ENCODE measurements at regions not wholly inside any gene's neighbourhood (a gene's known extent, or its start where the extent isn't known, plus 50 kb on each side); places are given as distances from the start of the nearest gene placed in this dataset.

DNA sequence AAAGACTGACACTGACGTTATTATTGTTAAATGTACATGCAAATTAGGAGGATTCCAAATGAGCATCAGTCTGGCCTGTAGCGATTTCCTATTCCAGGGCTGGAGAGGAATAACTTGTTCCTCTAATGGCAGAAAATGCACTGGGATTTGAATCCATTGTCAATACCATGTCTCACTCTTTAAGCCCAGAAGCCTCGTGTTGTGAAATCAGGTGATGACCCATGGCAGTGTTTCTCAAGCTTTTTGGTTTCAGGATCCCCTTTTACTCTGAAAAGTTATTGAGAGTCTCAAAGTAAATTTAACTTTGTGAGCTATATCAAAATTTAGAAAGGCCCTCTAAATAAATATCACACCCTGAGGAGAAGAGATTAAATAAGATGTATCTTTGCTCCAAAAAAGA lies 279.2 kb downstream of the GALR1 start:
- no peaks in the 10 kb centered on the region; the same call in 1 of the 2 replicates for H3K9me3 ChIP-seq
- no peaks in the 10 kb centered on the region for H3K36me3 ChIP-seq (replicated peaks)
- in situ Hi-C loops (cut with MboI; ENCODE audit: low sequenced_read_pairs): no loop called here
- DNase-seq (ENCODE audit: low spot score in 2 of 2): no peak
- H3K27me3 ChIP-seq (ENCODE audit: low read depth): no peaks in the 10 kb centered on the region
- no peaks in the 10 kb centered on the region for H3K4me1 ChIP-seq
- H3K4me3 ChIP-seq: no peak overlapping the region

DNA sequence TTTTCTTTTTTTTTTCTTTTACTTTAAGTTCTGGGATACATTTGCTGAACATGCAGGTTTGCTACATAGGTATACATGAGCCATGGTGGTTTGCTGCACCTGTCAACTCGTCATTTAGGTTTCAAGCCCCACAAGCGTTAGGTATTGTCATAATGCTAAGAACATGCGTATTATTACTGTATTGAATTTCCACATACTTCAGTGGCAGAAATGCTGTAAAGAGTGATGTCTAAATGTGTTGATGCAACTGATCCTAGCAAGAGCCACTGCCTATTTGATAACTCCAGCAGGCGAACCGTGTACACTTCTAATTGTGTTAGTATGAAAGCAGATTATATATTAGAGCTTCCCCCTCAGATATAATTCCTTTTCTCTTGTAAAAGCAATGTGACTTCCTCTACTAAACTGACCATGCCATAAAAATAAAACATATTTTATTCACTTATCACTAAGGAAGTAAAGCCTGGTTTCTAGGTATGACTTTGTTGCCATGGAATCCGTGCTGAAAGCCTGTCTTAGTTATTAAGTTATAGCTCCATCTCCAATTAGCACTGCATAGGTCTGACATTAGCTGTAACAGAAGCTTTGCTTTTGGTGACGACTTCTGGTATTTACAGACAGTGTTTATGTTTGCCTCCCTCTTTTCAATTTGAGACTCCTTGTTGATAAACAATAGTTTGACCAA lies 280.0 kb downstream of the GALR1 start:
- DNase-seq (ENCODE audit: low spot score in 2 of 2): no peak
- in situ Hi-C loops (cut with MboI; ENCODE audit: low sequenced_read_pairs): no loop called here

GRCh38 chr18:77530732-77531131 lies 281.1 kb downstream of the GALR1 start:
- DNase-seq (ENCODE audit: low spot score in 2 of 2): no peak
- H3K4me1 ChIP-seq: no peaks in the 10 kb centered on the region
- no peaks in the 10 kb centered on the region for H3K36me3 ChIP-seq (replicated peaks)
- in situ Hi-C loops (cut with MboI; ENCODE audit: low sequenced_read_pairs): no loop called here
- no peaks in the 10 kb centered on the region; the same call in 1 of the 2 replicates for H3K9me3 ChIP-seq
- no peaks in the 10 kb centered on the region for H3K27me3 ChIP-seq (ENCODE audit: low read depth)
- no peak overlapping the region for H3K4me3 ChIP-seq

More for the DNA sequence above, 280.0 kb downstream of the GALR1 start:
- H3K27me3 ChIP-seq (ENCODE audit: low read depth): no peaks in the 10 kb centered on the region
- no peak overlapping the region for H3K4me3 ChIP-seq
- H3K36me3 ChIP-seq (replicated peaks): no peaks in the 10 kb centered on the region
- H3K9me3 ChIP-seq: no peaks in the 10 kb centered on the region; the same call in 1 of the 2 replicates
- H3K4me1 ChIP-seq: no peaks in the 10 kb centered on the region

GRCh38 chr18:77539860-77540259 lies 290.2 kb downstream of the GALR1 start:
- Histone ChIP-seq H3K27me3 (ENCODE audit: low read depth) (no peaks in the 10 kb centered on the region), H3K9me3 (no peaks in the 10 kb centered on the region), H3K36me3 (replicated peaks) (no peaks in the 10 kb centered on the region), H3K4me3 (no peak overlapping the region), H3K4me1 (no peaks in the 10 kb centered on the region)
- DNase-seq (ENCODE audit: low spot score in 2 of 2): no peak
- in situ Hi-C loops (cut with MboI; ENCODE audit: low sequenced_read_pairs): no loop called here

GRCh38 chr18:77544792-77545191 lies 295.1 kb downstream of the GALR1 start:
- no peaks in the 10 kb centered on the region for H3K36me3 ChIP-seq (replicated peaks)
- in situ Hi-C loops (cut with MboI; ENCODE audit: low sequenced_read_pairs): no loop called here
- DNase-seq (ENCODE audit: low spot score in 2 of 2): no peak
- H3K9me3 ChIP-seq: no peaks in the 10 kb centered on the region
- no peaks in the 10 kb centered on the region for H3K4me1 ChIP-seq
- no peaks in the 10 kb centered on the region for H3K27me3 ChIP-seq (ENCODE audit: low read depth)
- no peak overlapping the region for H3K4me3 ChIP-seq

DNA sequence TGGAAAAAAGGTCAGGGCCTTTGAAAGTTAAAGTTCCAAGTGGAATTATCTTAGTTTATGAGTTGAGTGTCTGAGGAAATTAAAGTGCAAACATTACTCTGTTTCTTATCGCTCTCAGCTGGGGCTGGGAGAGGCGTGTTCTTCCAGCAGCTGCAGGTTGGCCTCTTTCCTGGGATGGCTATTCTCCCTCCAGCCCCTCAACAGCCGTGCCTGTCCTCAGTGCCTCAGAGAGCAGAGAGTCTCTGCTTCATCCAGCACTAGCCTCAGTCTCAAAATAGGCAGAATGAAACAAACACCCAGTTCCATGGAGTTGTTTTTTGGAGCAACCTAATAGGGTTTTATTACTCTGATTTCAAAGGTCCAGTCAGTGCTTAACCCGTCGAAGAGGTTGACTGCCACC lies 298.1 kb downstream of the GALR1 start:
- in situ Hi-C loops (cut with MboI; ENCODE audit: low sequenced_read_pairs): no loop called here
- H3K9me3 ChIP-seq: no peaks in the 10 kb centered on the region
- H3K36me3 ChIP-seq (replicated peaks): no peaks in the 10 kb centered on the region
- DNase-seq (ENCODE audit: low spot score in 2 of 2): no peak
- no peaks in the 10 kb centered on the region for H3K4me1 ChIP-seq
- H3K27me3 ChIP-seq (ENCODE audit: low read depth): no peaks in the 10 kb centered on the region
- H3K4me3 ChIP-seq: no peak overlapping the region

GRCh38 chr18:77548790-77549420 lies 299.3 kb downstream of the GALR1 start:
- no peak overlapping the region for H3K4me3 ChIP-seq
- in situ Hi-C loops (cut with MboI; ENCODE audit: low sequenced_read_pairs): no loop called here

DNA sequence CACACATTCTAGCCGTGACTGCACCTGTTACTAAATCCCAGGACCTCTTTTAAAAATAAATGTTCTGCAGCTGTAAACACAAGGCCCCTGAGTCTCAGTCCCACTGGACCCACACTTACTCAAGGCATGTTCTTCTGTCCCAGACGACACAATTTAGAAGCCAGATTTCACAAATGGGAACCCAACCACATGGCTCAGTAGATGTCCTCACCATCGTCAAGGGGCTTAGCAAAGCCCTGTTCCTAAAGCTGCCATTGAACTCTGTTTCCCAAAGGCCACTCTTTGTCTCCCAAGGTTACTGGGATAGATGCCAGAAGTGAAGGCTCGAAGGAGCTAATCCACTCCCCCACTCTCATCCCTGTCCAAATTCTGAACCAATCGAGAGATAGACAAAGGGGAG lies 301.0 kb downstream of the GALR1 start:
- no peaks in the 10 kb centered on the region for H3K9me3 ChIP-seq
- DNase-seq (ENCODE audit: low spot score in 2 of 2): no peak
- H3K4me1 ChIP-seq: no peaks in the 10 kb centered on the region
- no peak overlapping the region for H3K4me3 ChIP-seq
- H3K36me3 ChIP-seq (replicated peaks): no peaks in the 10 kb centered on the region
- no peaks in the 10 kb centered on the region for H3K27me3 ChIP-seq (ENCODE audit: low read depth)
- in situ Hi-C loops (cut with MboI; ENCODE audit: low sequenced_read_pairs): no loop called here

More at GRCh38 chr18:77548790-77549420, 299.3 kb downstream of the GALR1 start:
- H3K4me1 ChIP-seq: no peaks in the 10 kb centered on the region
- no peak for DNase-seq (ENCODE audit: low spot score in 2 of 2)
- no peaks in the 10 kb centered on the region for H3K27me3 ChIP-seq (ENCODE audit: low read depth)
- H3K36me3 ChIP-seq (replicated peaks): no peaks in the 10 kb centered on the region
- no peaks in the 10 kb centered on the region for H3K9me3 ChIP-seq

GRCh38 chr18:77551055-77551454 lies 301.4 kb downstream of the GALR1 start:
- in situ Hi-C loops (cut with MboI; ENCODE audit: low sequenced_read_pairs): no loop called here
- no peaks in the 10 kb centered on the region for H3K36me3 ChIP-seq (replicated peaks)
- no peak for DNase-seq (ENCODE audit: low spot score in 2 of 2)
- H3K4me3 ChIP-seq: no peak overlapping the region
- H3K27me3 ChIP-seq (ENCODE audit: low read depth): no peaks in the 10 kb centered on the region
- no peaks in the 10 kb centered on the region for H3K4me1 ChIP-seq
- H3K9me3 ChIP-seq: no peaks in the 10 kb centered on the region

DNA sequence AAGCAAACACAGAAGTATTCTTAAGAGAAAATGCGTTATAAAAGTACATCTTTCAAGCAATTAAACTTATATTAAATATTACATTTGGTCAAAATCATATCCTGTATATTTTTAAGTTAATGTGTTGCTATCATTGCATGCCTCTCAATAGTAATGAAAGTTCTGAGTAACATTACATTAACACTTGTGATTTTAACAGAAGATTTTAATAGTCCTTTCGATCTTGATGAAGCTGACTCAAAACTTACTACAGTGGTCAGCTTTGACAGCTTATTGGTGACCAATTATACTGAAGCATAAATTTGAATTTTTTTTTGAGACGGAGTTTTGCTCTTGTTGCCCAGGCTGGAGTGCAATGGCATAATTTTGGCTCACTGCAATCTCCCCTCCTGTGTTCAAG lies 303.3 kb downstream of the GALR1 start:
- DNase-seq (ENCODE audit: low spot score in 2 of 2): no peak
- H3K4me1 ChIP-seq: no peaks in the 10 kb centered on the region
- no peaks in the 10 kb centered on the region for H3K9me3 ChIP-seq
- in situ Hi-C loops (cut with MboI; ENCODE audit: low sequenced_read_pairs): no loop called here
- H3K27me3 ChIP-seq (ENCODE audit: low read depth): no peaks in the 10 kb centered on the region
- H3K4me3 ChIP-seq: no peak overlapping the region
- no peaks in the 10 kb centered on the region for H3K36me3 ChIP-seq (replicated peaks)

DNA sequence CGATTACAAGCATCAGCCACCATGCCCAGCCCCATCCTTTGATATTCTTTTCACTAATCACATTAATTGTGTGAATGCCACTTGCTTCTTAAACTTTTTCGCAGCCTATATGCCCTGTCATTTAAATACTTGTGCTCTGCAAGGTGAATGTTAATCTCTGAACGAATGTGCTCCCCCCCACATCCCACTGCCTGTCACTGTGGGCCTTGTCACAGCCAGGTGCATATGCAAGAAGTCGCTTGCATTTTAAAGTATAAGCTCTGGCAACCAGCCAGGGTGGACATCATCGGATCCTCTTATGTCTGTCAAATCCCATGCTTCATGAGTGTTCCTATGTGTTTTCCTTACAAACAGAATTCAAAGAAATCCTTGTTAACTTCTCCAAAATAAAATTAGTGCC lies 304.4 kb downstream of the GALR1 start:
- Histone ChIP-seq H3K4me1 (no peaks in the 10 kb centered on the region), H3K9me3 (no peaks in the 10 kb centered on the region), H3K4me3 (no peak overlapping the region), H3K36me3 (replicated peaks) (no peaks in the 10 kb centered on the region), H3K27me3 (ENCODE audit: low read depth) (no peaks in the 10 kb centered on the region)
- no peak for DNase-seq (ENCODE audit: low spot score in 2 of 2)
- in situ Hi-C loops (cut with MboI; ENCODE audit: low sequenced_read_pairs): no loop called here

GRCh38 chr18:77557046-77557587 lies 307.5 kb downstream of the GALR1 start:
- in situ Hi-C loops (cut with MboI; ENCODE audit: low sequenced_read_pairs): no loop called here
- Histone ChIP-seq H3K9me3 (no peaks in the 10 kb centered on the region), H3K36me3 (replicated peaks) (no peaks in the 10 kb centered on the region), H3K4me1 (no peaks in the 10 kb centered on the region), H3K4me3 (no peak overlapping the region), H3K27me3 (ENCODE audit: low read depth) (no peaks in the 10 kb centered on the region)
- no peak for DNase-seq (ENCODE audit: low spot score in 2 of 2)

GRCh38 chr18:77559274-77559910 lies 309.7 kb downstream of the GALR1 start:
- in situ Hi-C loops (cut with MboI; ENCODE audit: low sequenced_read_pairs): no loop called here
- no peaks in the 10 kb centered on the region for H3K27me3 ChIP-seq (ENCODE audit: low read depth)
- no peaks in the 10 kb centered on the region for H3K36me3 ChIP-seq (replicated peaks)
- no peaks in the 10 kb centered on the region for H3K9me3 ChIP-seq
- no peaks in the 10 kb centered on the region for H3K4me1 ChIP-seq
- no peak overlapping the region for H3K4me3 ChIP-seq
- no peak for DNase-seq (ENCODE audit: low spot score in 2 of 2)

DNA sequence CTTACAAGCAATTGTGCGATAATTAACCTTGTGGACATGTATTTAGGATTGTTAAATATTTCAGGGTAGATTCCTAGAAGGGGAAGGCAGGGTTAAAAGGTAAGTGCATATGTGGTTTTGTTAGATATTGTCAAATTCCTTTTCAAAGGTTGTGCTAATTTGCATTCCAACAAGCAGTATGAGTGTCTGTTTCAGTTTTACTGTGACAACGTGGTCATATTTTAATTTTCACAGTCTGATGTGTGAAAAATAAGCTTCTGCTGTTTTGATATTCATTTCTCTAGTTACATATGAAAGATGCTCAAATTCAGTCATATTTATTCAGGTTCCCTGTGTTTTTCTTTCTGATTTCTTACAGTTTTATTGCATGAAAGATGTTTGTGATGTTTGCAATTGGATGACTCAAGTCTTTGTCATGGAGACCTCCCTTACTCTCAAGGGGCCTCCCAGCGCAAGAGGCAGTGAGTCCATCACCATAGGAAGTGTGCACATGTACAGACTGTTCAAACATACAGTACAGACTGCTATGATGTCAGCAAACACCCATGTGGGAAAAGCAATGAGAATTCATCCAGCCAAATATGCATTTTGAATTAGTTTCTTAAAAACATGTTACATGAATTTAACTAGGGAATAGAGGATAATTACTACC lies 310.8 kb downstream of the GALR1 start:
- H3K9me3 ChIP-seq: no peaks in the 10 kb centered on the region
- DNase-seq (ENCODE audit: low spot score in 2 of 2): no peak
- H3K27me3 ChIP-seq (ENCODE audit: low read depth): no peaks in the 10 kb centered on the region
- no peaks in the 10 kb centered on the region for H3K4me1 ChIP-seq
- in situ Hi-C loops (cut with MboI; ENCODE audit: low sequenced_read_pairs): no loop called here
- no peak overlapping the region for H3K4me3 ChIP-seq
- no peaks in the 10 kb centered on the region for H3K36me3 ChIP-seq (replicated peaks)
